Tibial nerve (tissue), 4 donors: ENCODE measurements at regions not wholly inside any gene's neighbourhood (a gene's known extent, or its start where the extent isn't known, plus 50 kb on each side); places are given as distances from the start of the nearest gene placed in this dataset.

ENCODE experiments used
- DNase-seq, 2 donors: peaks; one replicate each; pipeline ENCODE4 v3.0.0-alpha.2; 2019; ENCODE audit warnings: low spot score in 2 of 2
- H3K27ac ChIP-seq, 4 donors: fragments of 200-600 bp; sonication (generic) in 3 of 4; one replicate each; pipeline ENCODE4 v1.5.1; 2017 to 2019; ENCODE audit warnings: mild to moderate bottlenecking in 1 of 4
- H3K27me3 ChIP-seq, 2 donors: fragments of 200-600 bp; sonication (generic) in 1 of 2; one replicate each; pipeline versions ENCODE4 v1.5.1 to v1.6.0; 2017 to 2019
- H3K36me3 ChIP-seq, 3 donors: fragments of 200-600 bp; sonication (generic); one replicate each; pipeline ENCODE4 v1.5.1; 2018 to 2019
- H3K4me1 ChIP-seq, 4 donors: fragments of 200-600 bp; sonication (generic) in 3 of 4; one replicate each; pipeline ENCODE4 v1.5.1; 2017 to 2019
- H3K4me3 ChIP-seq, 4 donors: fragments of 200-600 bp; sonication (generic) in 3 of 4; one replicate each; pipeline ENCODE4 v1.5.1; 2017 to 2019; ENCODE audit warnings: mild to moderate bottlenecking in 1 of 4, moderate library complexity in 1 of 4
- H3K9me3 ChIP-seq, 4 donors: fragments of 200-600 bp; sonication (generic) in 3 of 4; one replicate each; pipeline ENCODE4 v1.5.1; 2017 to 2019
- CTCF ChIP-seq, 5 experiments: fragments of 200-600 bp in 3 of 5; fragments of 450-650 bp in 2 of 5; sonication (generic) in 3 of 5; IDR thresholded peaks; one replicate each; pipeline ENCODE4 v1.5.1; 2016 to 2019; ENCODE audit warnings: antibody characterized with exemption in 5 of 5, mild to moderate bottlenecking in 3 of 5, moderate library complexity in 2 of 5
- EP300 ChIP-seq, 2 donors: sonication (generic); formaldehyde crosslinking; IDR thresholded peaks; one replicate each; pipeline ENCODE4 v1.6.1; 2017; ENCODE audit warnings: antibody characterized with exemption in 2 of 2, mild to moderate bottlenecking in 1 of 2
- POLR2A ChIP-seq, 2 donors: fragments of 450-650 bp; IDR thresholded peaks; one replicate each; pipeline ENCODE4 v1.6.1; 2017; ENCODE audit warnings: antibody characterized with exemption in 2 of 2, mild to moderate bottlenecking in 2 of 2, moderate library complexity in 2 of 2
- WGBS, 2 donors: methylation state at CpG; one replicate each; pipeline ENCODE4 v1.1.5; 2018; 5-methylcytosine and 5-hydroxymethylcytosine counted together

- no peak for TF ChIP-seq POLR2A (IDR thresholded peaks at IDR 0.05)
- no peak for TF ChIP-seq EP300 (IDR thresholded peaks at IDR 0.05)
- no peaks in the 10 kb centered on the region for H3K27me3 ChIP-seq
- no peak overlapping the region for H3K4me3 ChIP-seq
- 65 to 78% methylated on average over 7 of the region's 7 CpGs for WGBS, 2 donors
- H3K9me3 ChIP-seq, result no peaks in the 10 kb centered on the region
- no peaks in the 10 kb centered on the region for H3K4me1 ChIP-seq
- no peak for DNase-seq
- H3K36me3 ChIP-seq, result no peaks in the 10 kb centered on the region
- H3K27ac ChIP-seq, result no peak overlapping the region
Measured at GRCh38 chr10:10047426-10047825, 970.2 kb upstream of the CELF2 start.

DNA sequence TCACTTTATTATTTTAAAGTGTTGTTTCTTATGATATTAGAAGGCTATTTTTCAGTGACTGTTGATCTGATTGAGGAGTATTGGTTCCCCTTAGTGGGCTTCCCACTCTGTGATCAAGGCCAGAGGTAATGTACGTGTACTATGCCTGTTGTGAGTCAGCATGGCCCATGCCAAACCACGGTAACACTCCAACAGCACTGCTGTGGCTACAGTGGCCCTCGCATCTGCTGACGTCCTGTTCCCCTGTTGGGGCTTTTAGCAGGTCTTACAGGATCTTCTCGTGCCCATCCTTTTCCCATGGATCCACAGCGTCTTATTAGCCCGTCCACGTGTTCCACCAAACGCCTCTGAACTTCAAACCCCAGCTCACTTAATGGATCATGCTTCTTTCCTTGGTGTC lies 964.6 kb upstream of the CELF2 start:
- Histone ChIP-seq H3K4me1 (no peaks in the 10 kb centered on the region), H3K27me3 (no peaks in the 10 kb centered on the region), H3K9me3 (no peaks in the 10 kb centered on the region), H3K4me3 (no peak overlapping the region), H3K36me3 (no peaks in the 10 kb centered on the region), H3K27ac (no peak overlapping the region)
- 84 to 89% methylated on average over 9 of the region's 9 CpGs for WGBS, 2 donors
- DNase-seq, result no peak
- TF ChIP-seq POLR2A (IDR thresholded peaks at IDR 0.05) (no peak), CTCF (IDR thresholded peaks at IDR 0.05) (no peak), EP300 (IDR thresholded peaks at IDR 0.05) (no peak)

- WGBS, 2 donors, result 63 to 69% methylated on average over 7 of the region's 7 CpGs
Measured at GRCh38 chr10:10054466-10054865, 963.2 kb upstream of the CELF2 start.

GRCh38 chr10:10055656-10056442 lies 961.8 kb upstream of the CELF2 start:
- TF ChIP-seq EP300 (IDR thresholded peaks at IDR 0.05) (no peak), POLR2A (IDR thresholded peaks at IDR 0.05) (no peak), CTCF (IDR thresholded peaks at IDR 0.05) (no peak)
- no peak overlapping the region for H3K27ac ChIP-seq
- H3K4me1 ChIP-seq, result no peaks in the 10 kb centered on the region
- WGBS, 2 donors, result 69% methylated on average over 4 of the region's 4 CpGs
- no peaks in the 10 kb centered on the region for H3K27me3 ChIP-seq
- H3K4me3 ChIP-seq, result no peak overlapping the region
- DNase-seq, result no peak
- no peaks in the 10 kb centered on the region for H3K9me3 ChIP-seq
- H3K36me3 ChIP-seq, result no peaks in the 10 kb centered on the region

More at GRCh38 chr10:10054466-10054865, 963.2 kb upstream of the CELF2 start:
- Histone ChIP-seq H3K36me3 (no peaks in the 10 kb centered on the region), H3K4me1 (no peaks in the 10 kb centered on the region), H3K27me3 (no peaks in the 10 kb centered on the region), H3K4me3 (no peak overlapping the region), H3K9me3 (no peaks in the 10 kb centered on the region), H3K27ac (no peak overlapping the region)
- no peak for DNase-seq
- TF ChIP-seq EP300 (IDR thresholded peaks at IDR 0.05) (no peak), POLR2A (IDR thresholded peaks at IDR 0.05) (no peak), CTCF (IDR thresholded peaks at IDR 0.05) (no peak)

DNA sequence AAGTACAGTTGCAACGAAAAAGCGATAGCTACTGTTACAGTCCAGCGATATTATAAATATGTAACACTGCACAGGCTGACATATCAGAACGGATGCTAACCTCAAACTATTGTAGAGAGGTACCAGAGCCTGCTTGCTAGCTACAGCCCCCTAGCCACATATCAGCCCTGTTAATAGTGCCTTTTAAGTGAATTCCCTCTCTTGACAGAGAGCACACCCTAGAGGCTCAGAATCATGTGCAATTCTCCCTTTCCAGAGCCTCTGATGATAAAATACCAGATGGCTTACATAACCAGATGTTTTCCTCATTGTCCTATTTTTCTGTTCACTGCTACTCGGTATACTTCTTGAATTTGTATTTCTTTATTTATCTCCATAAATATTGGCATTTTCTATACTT lies 960.7 kb upstream of the CELF2 start:
- TF ChIP-seq EP300 (IDR thresholded peaks at IDR 0.05) (no peak), CTCF (IDR thresholded peaks at IDR 0.05) (no peak), POLR2A (IDR thresholded peaks at IDR 0.05) (no peak)
- Histone ChIP-seq H3K27me3 (no peaks in the 10 kb centered on the region), H3K9me3 (no peaks in the 10 kb centered on the region), H3K4me1 (no peaks in the 10 kb centered on the region), H3K27ac (no peak overlapping the region), H3K36me3 (no peaks in the 10 kb centered on the region), H3K4me3 (no peak overlapping the region)
- DNase-seq, result no peak
- WGBS, 2 donors, result 58 to 59% methylated on average over 5 of the region's 5 CpGs
